ENCODE measurements at regions not wholly inside any gene's neighbourhood (a gene's known extent, or its start where the extent isn't known, plus 50 kb on each side); places are given as distances from the start of the nearest gene placed in this dataset.
A peak's percentile ranks its signal among the peaks of the same experiment; 100 is the strongest.

GRCh38 chr1:214208460-214208859 is 72.5 kb upstream of the SMYD2 start:
- no peak overlapping the region for H2AFZ ChIP-seq
- peaks cover 13% of the 10 kb centered on the region for H3K4me1 ChIP-seq (replicated peaks; ENCODE audit: insufficient read depth)
- no TSS peak for BruUV-seq (replicated peaks)
- no peak for DNase-seq
- intact Hi-C loops (cut with micrococcal nuclease; ENCODE audit: unreplicated experiment), result no loop called here
- H3K9me2 ChIP-seq (ENCODE audit: insufficient read depth), result no peaks in the 10 kb centered on the region
- no peak overlapping the region for H3K4me3 ChIP-seq
- POLR2A ChIA-PET (ENCODE audit: unreplicated experiment), result no interaction called here
- no peak overlapping the region for H3K27ac ChIP-seq
- H3F3A ChIP-seq (ENCODE audit: insufficient read depth, low read depth), result peaks cover 9% of the 10 kb centered on the region
- H3K79me2 ChIP-seq (ENCODE audit: low read depth), result no peaks in the 10 kb centered on the region
- no peak overlapping the region for H3K4me2 ChIP-seq
- H3K9me3 ChIP-seq (ENCODE audit: insufficient read depth, low read depth), result no peaks in the 10 kb centered on the region
- H3K27me3 ChIP-seq (ENCODE audit: insufficient read depth, low read depth), result no peaks in the 10 kb centered on the region
- no peaks in the 10 kb centered on the region for H4K20me1 ChIP-seq (ENCODE audit: insufficient read depth)
- TF ChIP-seq EZH2 (IDR thresholded peaks at IDR 0.05; ENCODE audit: low read depth) (no peak), CTCF (conservative IDR thresholded peaks at IDR 0.05) (no peak)
- no peaks in the 10 kb centered on the region for H3K36me3 ChIP-seq (ENCODE audit: low read depth)
- CTCF ChIA-PET, result no interaction called here

GRCh38 chr1:214209260-214209808 is 71.6 kb upstream of the SMYD2 start:
- Histone ChIP-seq H3K9me3 (ENCODE audit: insufficient read depth, low read depth) (no peaks in the 10 kb centered on the region), H3K4me2 (no peak overlapping the region), H3K4me1 (replicated peaks; ENCODE audit: insufficient read depth) (peaks cover 20% of the 10 kb centered on the region), H3K4me3 (no peak overlapping the region), H4K20me1 (ENCODE audit: insufficient read depth) (no peaks in the 10 kb centered on the region), H3K36me3 (ENCODE audit: low read depth) (no peaks in the 10 kb centered on the region), H3K27ac (no peak overlapping the region), H3K9me2 (ENCODE audit: insufficient read depth) (no peaks in the 10 kb centered on the region), H3F3A (ENCODE audit: insufficient read depth, low read depth) (peaks cover 13% of the 10 kb centered on the region), H3K27me3 (ENCODE audit: insufficient read depth, low read depth) (no peaks in the 10 kb centered on the region), H2AFZ (0 out of 2 replicates have a peak overlapping the region, but pooled peaks have one; percentile 29), H3K79me2 (ENCODE audit: low read depth) (no peaks in the 10 kb centered on the region)
- CTCF ChIA-PET, result interaction anchor here (0.9 kb wide), 1 partner anchor 123 kb away, joined by 3 read pairs; no protein-coding TSS in a partner anchor
- intact Hi-C loops (cut with micrococcal nuclease; ENCODE audit: unreplicated experiment), result no loop called here
- BruUV-seq (replicated peaks), result no TSS peak
- no peak for TF ChIP-seq EZH2 (IDR thresholded peaks at IDR 0.05; ENCODE audit: low read depth)
- TF ChIP-seq CTCF (conservative IDR thresholded peaks at IDR 0.05), result no peak
- DNase-seq, result no peak
- POLR2A ChIA-PET (ENCODE audit: unreplicated experiment), result no interaction called here

GRCh38 chr1:214213136-214213535 is 67.8 kb upstream of the SMYD2 start:
- Histone ChIP-seq H3K4me2 (peak overlapping the region; percentile 67), H3K36me3 (ENCODE audit: low read depth) (no peaks in the 10 kb centered on the region), H3F3A (ENCODE audit: insufficient read depth, low read depth) (peaks cover 43% of the 10 kb centered on the region), H3K9me3 (ENCODE audit: insufficient read depth, low read depth) (no peaks in the 10 kb centered on the region), H3K4me3 (no peak overlapping the region), H3K79me2 (ENCODE audit: low read depth) (no peaks in the 10 kb centered on the region), H3K27ac (peak overlapping the region; percentile 15; the same call in 1 of the 2 replicates), H3K27me3 (ENCODE audit: insufficient read depth, low read depth) (no peaks in the 10 kb centered on the region), H2AFZ (no peak overlapping the region), H3K4me1 (replicated peaks; ENCODE audit: insufficient read depth) (peaks cover 56% of the 10 kb centered on the region), H3K9me2 (ENCODE audit: insufficient read depth) (no peaks in the 10 kb centered on the region), H4K20me1 (ENCODE audit: insufficient read depth) (no peaks in the 10 kb centered on the region)
- ChIA-PET POLR2A (ENCODE audit: unreplicated experiment) (interaction anchor here (0.6 kb wide), 1 partner anchor 119 kb away, joined by 3 read pairs; no protein-coding TSS in a partner anchor), CTCF (interaction anchor here (3.3 kb wide), 1 partner anchor 119 kb away, joined by 34 read pairs; no protein-coding TSS in a partner anchor)
- BruUV-seq (replicated peaks), result no TSS peak
- TF ChIP-seq EZH2 (IDR thresholded peaks at IDR 0.05; ENCODE audit: low read depth) (no peak), CTCF (conservative IDR thresholded peaks at IDR 0.05) (no peak)
- DNase-seq, result peak; percentile 18 to 87
- intact Hi-C loops (cut with micrococcal nuclease; ENCODE audit: unreplicated experiment), result loop anchor here (5.0 to 10.0 kb wide), 2 partner anchors 932 to 1314 kb away; no protein-coding TSS in a partner anchor
